ENCODE measurements at regions not wholly inside any gene's neighbourhood (a gene's known extent, or its start where the extent isn't known, plus 50 kb on each side); places are given as distances from the start of the nearest gene placed in this dataset.

- no peaks in the 10 kb centered on the region for H3K79me2 ChIP-seq (ENCODE audit: insufficient read depth)
- no peak overlapping the region for H3K4me3 ChIP-seq (ENCODE audit: low read depth in 2 of 2, low read length in 1 of 2)
- no peaks in the 10 kb centered on the region for H3K27me3 ChIP-seq (ENCODE audit: insufficient read depth)
- no peak overlapping the region for H3K9ac ChIP-seq
- peaks cover 0 to 11% of the 10 kb centered on the region in 2 experiments; a peak in 1 of 4 replicates for H3K4me1 ChIP-seq (ENCODE audit: control insufficient read depth in 1 of 2, insufficient read depth in 2 of 2, low read depth in 1 of 2, low read length in 1 of 2)
- no peaks in the 10 kb centered on the region for H3K9me2 ChIP-seq
- H3F3A ChIP-seq (replicated peaks; ENCODE audit: insufficient read depth), result no peaks in the 10 kb centered on the region
- H4K20me1 ChIP-seq (ENCODE audit: insufficient read depth), result no peaks in the 10 kb centered on the region
- DNase-seq, result no peak
- H3K9me3 ChIP-seq, result no peaks in the 10 kb centered on the region
- H3K36me3 ChIP-seq (replicated peaks in 1 of 2; ENCODE audit: control insufficient read depth in 1 of 2, insufficient read depth in 2 of 2, low read length in 1 of 2), result no peaks in the 10 kb centered on the region
- 45% methylated on average over 7 of the region's 7 CpGs for WGBS (ENCODE audit: low lambda C conversion rate)
- ChIA-PET POLR2A (no interaction called here), CTCF (interaction anchor here (1.0 kb wide), 1 partner anchor 13 kb away, joined by 3 read pairs; no protein-coding TSS in a partner anchor)
- no peak overlapping the region for H3K4me2 ChIP-seq
- H3K27ac ChIP-seq (ENCODE audit: low read depth in 2 of 2, low read length in 1 of 2), result no peak overlapping the region
- H2AFZ ChIP-seq (ENCODE audit: low read depth), result no peak overlapping the region
- TF ChIP-seq FOXM1 (IDR thresholded peaks at IDR 0.05; ENCODE audit: low read depth) (no peak), PBX3 (IDR thresholded peaks at IDR 0.05) (no peak), RXRA (IDR thresholded peaks at IDR 0.05; ENCODE audit: borderline replicate concordance, low read depth) (no peak), RCOR1 (IDR thresholded peaks at IDR 0.05; ENCODE audit: low read length) (no peak), CTCF (IDR thresholded peaks at IDR 0.05) (no peak)
Measured at GRCh38 chr6:170038251-170038650, 252.6 kb downstream of the DLL1 start.

- no peak overlapping the region for H3K27ac ChIP-seq (ENCODE audit: low read depth in 2 of 2, low read length in 1 of 2)
- DNase-seq, result no peak
- no peaks in the 10 kb centered on the region for H3F3A ChIP-seq (replicated peaks; ENCODE audit: insufficient read depth)
- H3K9ac ChIP-seq, result no peak overlapping the region
- 43% methylated on average over 10 of the region's 15 CpGs for WGBS (ENCODE audit: low lambda C conversion rate)
- no peak overlapping the region for H2AFZ ChIP-seq (ENCODE audit: low read depth)
- POLR2A ChIA-PET, result no interaction called here
- TF ChIP-seq PBX3 (IDR thresholded peaks at IDR 0.05) (no peak), TAF1 (IDR thresholded peaks at IDR 0.05; ENCODE audit: borderline replicate concordance, low read depth, low read length) (no peak)
- no peaks in the 10 kb centered on the region for H4K20me1 ChIP-seq (ENCODE audit: insufficient read depth)
- H3K4me3 ChIP-seq (ENCODE audit: low read depth in 2 of 2, low read length in 1 of 2), result no peak overlapping the region
- no peaks in the 10 kb centered on the region for H3K79me2 ChIP-seq (ENCODE audit: insufficient read depth)
- no peaks in the 10 kb centered on the region for H3K36me3 ChIP-seq (replicated peaks in 1 of 2; ENCODE audit: control insufficient read depth in 1 of 2, insufficient read depth in 2 of 2, low read length in 1 of 2)
- CTCF ChIA-PET, result interaction anchor here (1.0 kb wide), 1 partner anchor 14 kb away, joined by 3 read pairs; no protein-coding TSS in a partner anchor
- H3K4me2 ChIP-seq, result no peak overlapping the region
- H3K27me3 ChIP-seq (ENCODE audit: insufficient read depth), result no peaks in the 10 kb centered on the region
- peaks cover 0 to 11% of the 10 kb centered on the region in 2 experiments; a peak in 1 of 4 replicates for H3K4me1 ChIP-seq (ENCODE audit: control insufficient read depth in 1 of 2, insufficient read depth in 2 of 2, low read depth in 1 of 2, low read length in 1 of 2)
- H3K9me2 ChIP-seq, result no peaks in the 10 kb centered on the region
- no peaks in the 10 kb centered on the region for H3K9me3 ChIP-seq
Measured at GRCh38 chr6:170037541-170038250, 253.2 kb downstream of the DLL1 start.

Measured in SK-N-SH (cell line).